ENCODE measurements at regions not wholly inside any gene's neighbourhood (a gene's known extent, or its start where the extent isn't known, plus 50 kb on each side); places are given as distances from the start of the nearest gene placed in this dataset.

DNA sequence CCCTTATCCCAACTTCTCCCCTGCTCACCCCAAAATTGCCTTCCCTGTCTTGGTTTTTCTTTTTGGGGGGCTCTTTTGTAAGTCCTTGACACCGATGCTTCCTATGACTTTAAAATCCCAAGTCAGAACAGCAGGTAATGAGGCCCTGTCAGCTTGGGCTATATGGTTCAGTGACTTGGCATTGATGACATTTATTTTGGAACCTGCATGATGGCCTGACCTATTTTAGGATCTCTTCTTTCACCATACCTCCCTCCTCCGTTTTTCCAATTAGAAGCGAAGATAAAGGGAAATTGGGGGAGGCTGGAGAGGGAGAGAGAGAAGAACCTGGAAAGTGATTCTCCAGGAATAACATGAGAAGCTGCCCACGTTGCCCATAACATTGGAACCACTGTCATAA is 424.9 kb upstream of the AUTS2 start:
- Histone ChIP-seq H3K18ac (ENCODE audit: extremely low read depth, low read length) (no peak overlapping the region), H3K36me3 (ENCODE audit: control insufficient read depth in 2 of 4, insufficient read depth in 4 of 4, low read length in 3 of 4) (no peaks in the 10 kb centered on the region), H3K4ac (replicated peaks; ENCODE audit: insufficient read length, low read depth, low read length) (no peak overlapping the region), H4K5ac (ENCODE audit: insufficient read length, low read depth, low read length) (no peak overlapping the region), H3K79me1 (ENCODE audit: low read depth, low read length) (no peaks in the 10 kb centered on the region), H3K9ac (replicated peaks in 1 of 4; ENCODE audit: extremely low read depth in 1 of 4, low read depth in 3 of 4, low read length in 3 of 4) (no peak overlapping the region), H3K23me2 (ENCODE audit: low read depth, low read length) (no peaks in the 10 kb centered on the region), H2BK12ac (ENCODE audit: low read depth, low read length) (no peak overlapping the region), H2BK15ac (ENCODE audit: low read length) (no peak overlapping the region), H4K8ac (ENCODE audit: extremely low read depth, insufficient read depth, low read length) (no peak overlapping the region), H2AFZ (ENCODE audit: low read length) (no peak overlapping the region), H4K20me1 (replicated peaks in 1 of 2; ENCODE audit: control insufficient read depth in 1 of 2, insufficient read depth in 2 of 2, low read length in 2 of 2) (no peaks in the 10 kb centered on the region), H3K9me3 (ENCODE audit: insufficient read depth in 2 of 2, low read depth in 1 of 2, low read length in 1 of 2) (peaks cover 7 to 9% of the 10 kb centered on the region in 2 experiments; a peak in 2 of 4 replicates), H2BK120ac (replicated peaks; ENCODE audit: low read depth, low read length) (no peak overlapping the region), H3K4me1 (replicated peaks in 1 of 4; ENCODE audit: control insufficient read depth in 3 of 4, insufficient read depth in 4 of 4, low read length in 3 of 4) (peaks cover 0 to 3% (median 0%) of the 10 kb centered on the region in 4 experiments; a peak in 1 of 7 replicates), H2BK5ac (ENCODE audit: low read depth, low read length) (no peak overlapping the region), H4K91ac (replicated peaks; ENCODE audit: insufficient read length, low read length) (no peak overlapping the region), H3K23ac (ENCODE audit: insufficient read length) (no peak overlapping the region), H3K27me3 (replicated peaks in 1 of 4; ENCODE audit: control insufficient read depth in 3 of 4, extremely low read depth in 1 of 4, insufficient read depth in 3 of 4, low read length in 3 of 4) (no peaks in the 10 kb centered on the region), H2BK20ac (ENCODE audit: low read length) (no peak overlapping the region), H2AK5ac (ENCODE audit: low read depth, low read length) (no peak overlapping the region), H3K27ac (ENCODE audit: low read depth, low read length) (no peak overlapping the region), H3K4me3 (ENCODE audit: extremely low read depth in 1 of 4, insufficient read depth in 2 of 4, low read depth in 3 of 4, low read length in 4 of 4) (no peak overlapping the region), H3K14ac (ENCODE audit: insufficient read length) (no peak overlapping the region), H3K56ac (replicated peaks; ENCODE audit: insufficient read length, low read depth, low read length) (no peak overlapping the region), H3K79me2 (ENCODE audit: control insufficient read depth in 1 of 2, insufficient read depth in 2 of 2, low read length in 2 of 2) (no peaks in the 10 kb centered on the region), H3K4me2 (ENCODE audit: insufficient read depth in 1 of 2, low read depth in 2 of 2, low read length in 2 of 2) (no peak overlapping the region)
- no peak for TF ChIP-seq CBX5 (IDR thresholded peaks at IDR 0.05; ENCODE audit: low read depth, low read length)
- TF ChIP-seq CEBPB (IDR thresholded peaks at IDR 0.05; ENCODE audit: low read depth, low read length), result no peak
- TF ChIP-seq CBX8 (IDR thresholded peaks at IDR 0.05; ENCODE audit: borderline replicate concordance, low read depth, low read length), result no peak
- no peak for TF ChIP-seq RXRA (IDR thresholded peaks at IDR 0.05; ENCODE audit: insufficient read depth, low read depth, low read length)
- TF ChIP-seq, protein P1, sequence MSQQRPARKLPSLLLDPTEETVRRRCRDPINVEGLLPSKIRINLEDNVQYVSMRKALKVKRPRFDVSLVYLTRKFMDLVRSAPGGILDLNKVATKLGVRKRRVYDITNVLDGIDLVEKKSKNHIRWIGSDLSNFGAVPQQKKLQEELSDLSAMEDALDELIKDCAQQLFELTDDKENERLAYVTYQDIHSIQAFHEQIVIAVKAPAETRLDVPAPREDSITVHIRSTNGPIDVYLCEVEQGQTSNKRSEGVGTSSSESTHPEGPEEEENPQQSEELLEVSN (IDR thresholded peaks at IDR 0.05), result no peak
- TF ChIP-seq YY1 (IDR thresholded peaks at IDR 0.05; ENCODE audit: low read depth, low read length), result no peak
- TF ChIP-seq CREB1 (IDR thresholded peaks at IDR 0.05), result no peak
- TF ChIP-seq, protein P2, sequence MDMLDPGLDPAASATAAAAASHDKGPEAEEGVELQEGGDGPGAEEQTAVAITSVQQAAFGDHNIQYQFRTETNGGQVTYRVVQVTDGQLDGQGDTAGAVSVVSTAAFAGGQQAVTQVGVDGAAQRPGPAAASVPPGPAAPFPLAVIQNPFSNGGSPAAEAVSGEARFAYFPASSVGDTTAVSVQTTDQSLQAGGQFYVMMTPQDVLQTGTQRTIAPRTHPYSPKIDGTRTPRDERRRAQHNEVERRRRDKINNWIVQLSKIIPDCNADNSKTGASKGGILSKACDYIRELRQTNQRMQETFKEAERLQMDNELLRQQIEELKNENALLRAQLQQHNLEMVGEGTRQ (IDR thresholded peaks at IDR 0.05; ENCODE audit: low read length), result no peak
- TF ChIP-seq SIRT6 (IDR thresholded peaks at IDR 0.05; ENCODE audit: low read length), result no peak
- TF ChIP-seq SRF (IDR thresholded peaks at IDR 0.05; ENCODE audit: low read depth, low read length), result no peak
- TF ChIP-seq GABPA (IDR thresholded peaks at IDR 0.05; ENCODE audit: borderline replicate concordance, insufficient read depth, low read length), result no peak
- TF ChIP-seq SIX5 (IDR thresholded peaks at IDR 0.05; ENCODE audit: low read depth, low read length), result no peak
- no peak for TF ChIP-seq BCL11A (IDR thresholded peaks at IDR 0.05; ENCODE audit: low read depth in 2 of 2, low read length in 2 of 2)
- ChIA-PET CTCF (ENCODE audit: partially characterized antibody) (no interaction called here), POLR2A (ENCODE audit: partially characterized antibody) (no interaction called here)
- FAIRE-seq (no peak), DNase-seq (ENCODE audit: low read depth in 1 of 2, low spot score in 2 of 2) (no peak)
- WGBS, 2 experiments (ENCODE audit: extremely low coverage in 1 of 2, insufficient coverage in 1 of 2, insufficient read length in 1 of 2, insufficient replicate concordance in 2 of 2, low coverage in 1 of 2, low lambda C conversion rate in 2 of 2, missing lambda C conversion rate in 1 of 2), result 91% methylated on average over 4 of the region's 4 CpGs; no CpG with 5 or more reads in 1 of the 2 experiments

Data from H1 (cell line).